HFF-Myc (cell line): ENCODE measurements at regions not wholly inside any gene's neighbourhood (a gene's known extent, or its start where the extent isn't known, plus 50 kb on each side); places are given as distances from the start of the nearest gene placed in this dataset.
A peak's percentile ranks its signal among the peaks of the same experiment; 100 is the strongest.

Experiments
- DNase-seq: peaks from one replicate; pipeline ENCODE4 v3.0.0-alpha.2; 2011; ENCODE audit warnings: low read depth; ENCODE audit errors: extremely low read depth
- H3K4me3 ChIP-seq: replicated peaks from 2 replicates; pipeline ENCODE4 v1.5.1; 2011; ENCODE audit warnings: low read depth, mild to moderate bottlenecking, control low read depth, low read length
- CTCF ChIP-seq: IDR thresholded peaks from 2 replicates; pipeline ENCODE4 v1.5.1; 2012; ENCODE audit warnings: mild to moderate bottlenecking, low read depth, low read length, control low read depth; ENCODE audit errors: missing control alignments

GRCh38 chrX:55326985-55327384 is 62.3 kb upstream of the PAGE3 start:
- DNase-seq, result no peak
- TF ChIP-seq CTCF, result no peak
- no peak overlapping the region for H3K4me3 ChIP-seq

- TF ChIP-seq CTCF, result no peak
- no peak for DNase-seq
- H3K4me3 ChIP-seq, result no peak overlapping the region
Observed at GRCh38 chrX:55335296-55335695, 70.6 kb upstream of the PAGE3 start.

GRCh38 chrX:55336176-55336575 is 71.5 kb upstream of the PAGE3 start:
- TF ChIP-seq CTCF, result no peak

GRCh38 chrX:55340896-55341433 is 76.2 kb upstream of the PAGE3 start:
- DNase-seq, result no peak

More at GRCh38 chrX:55336176-55336575, 71.5 kb upstream of the PAGE3 start:
- H3K4me3 ChIP-seq, result no peak overlapping the region
- no peak for DNase-seq

GRCh38 chrX:55342533-55343501 is 78.1 kb upstream of the PAGE3 start:
- no peak for DNase-seq

More at GRCh38 chrX:55340896-55341433, 76.2 kb upstream of the PAGE3 start:
- no peak overlapping the region for H3K4me3 ChIP-seq
- TF ChIP-seq CTCF, result no peak

GRCh38 chrX:55356609-55357008 is 91.9 kb upstream of the PAGE3 start:
- TF ChIP-seq CTCF, result no peak
- H3K4me3 ChIP-seq, result no peak overlapping the region
- DNase-seq, result no peak

More at GRCh38 chrX:55342533-55343501, 78.1 kb upstream of the PAGE3 start:
- no peak overlapping the region for H3K4me3 ChIP-seq
- peak; percentile 23 for TF ChIP-seq CTCF
